ENCODE measurements at regions not wholly inside any gene's neighbourhood (a gene's known extent, or its start where the extent isn't known, plus 50 kb on each side); places are given as distances from the start of the nearest gene placed in this dataset.

DNA sequence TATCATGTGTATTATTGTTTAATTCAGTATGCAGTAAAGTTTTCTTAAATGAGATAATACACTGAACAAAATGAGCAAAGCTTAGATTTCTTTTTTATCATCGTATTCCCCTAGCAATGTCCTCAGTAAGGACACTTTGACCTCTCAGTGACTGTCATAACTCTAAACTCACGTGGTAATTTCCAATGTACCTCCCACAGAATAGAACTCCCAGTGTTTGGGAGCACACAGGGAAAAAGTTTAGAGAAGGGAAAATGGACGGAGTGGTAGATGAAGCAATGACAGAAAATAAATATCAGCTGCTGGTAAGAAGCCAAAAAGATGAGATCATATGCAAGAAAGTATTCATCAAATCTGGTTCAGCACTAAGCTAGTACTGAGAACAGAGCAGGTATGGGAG is 758.6 kb upstream of the KCND2 start:
- no peaks in the 10 kb centered on the region for H3K27me3 ChIP-seq
- no peak overlapping the region for H3K4me3 ChIP-seq (ENCODE audit: low read depth in 1 of 2, low read length in 1 of 2)
- H3K9me3 ChIP-seq: no peaks in the 10 kb centered on the region
- no peaks in the 10 kb centered on the region for H3K4me1 ChIP-seq (ENCODE audit: control insufficient read depth in 1 of 2, insufficient read depth in 1 of 2, low read depth in 1 of 2, low read length in 1 of 2)
- TF ChIP-seq, protein P1, sequence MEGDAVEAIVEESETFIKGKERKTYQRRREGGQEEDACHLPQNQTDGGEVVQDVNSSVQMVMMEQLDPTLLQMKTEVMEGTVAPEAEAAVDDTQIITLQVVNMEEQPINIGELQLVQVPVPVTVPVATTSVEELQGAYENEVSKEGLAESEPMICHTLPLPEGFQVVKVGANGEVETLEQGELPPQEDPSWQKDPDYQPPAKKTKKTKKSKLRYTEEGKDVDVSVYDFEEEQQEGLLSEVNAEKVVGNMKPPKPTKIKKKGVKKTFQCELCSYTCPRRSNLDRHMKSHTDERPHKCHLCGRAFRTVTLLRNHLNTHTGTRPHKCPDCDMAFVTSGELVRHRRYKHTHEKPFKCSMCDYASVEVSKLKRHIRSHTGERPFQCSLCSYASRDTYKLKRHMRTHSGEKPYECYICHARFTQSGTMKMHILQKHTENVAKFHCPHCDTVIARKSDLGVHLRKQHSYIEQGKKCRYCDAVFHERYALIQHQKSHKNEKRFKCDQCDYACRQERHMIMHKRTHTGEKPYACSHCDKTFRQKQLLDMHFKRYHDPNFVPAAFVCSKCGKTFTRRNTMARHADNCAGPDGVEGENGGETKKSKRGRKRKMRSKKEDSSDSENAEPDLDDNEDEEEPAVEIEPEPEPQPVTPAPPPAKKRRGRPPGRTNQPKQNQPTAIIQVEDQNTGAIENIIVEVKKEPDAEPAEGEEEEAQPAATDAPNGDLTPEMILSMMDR (IDR thresholded peaks at IDR 0.05): no peak
- H3K27ac ChIP-seq: no peak overlapping the region
- no peaks in the 10 kb centered on the region for H3K36me3 ChIP-seq

DNA sequence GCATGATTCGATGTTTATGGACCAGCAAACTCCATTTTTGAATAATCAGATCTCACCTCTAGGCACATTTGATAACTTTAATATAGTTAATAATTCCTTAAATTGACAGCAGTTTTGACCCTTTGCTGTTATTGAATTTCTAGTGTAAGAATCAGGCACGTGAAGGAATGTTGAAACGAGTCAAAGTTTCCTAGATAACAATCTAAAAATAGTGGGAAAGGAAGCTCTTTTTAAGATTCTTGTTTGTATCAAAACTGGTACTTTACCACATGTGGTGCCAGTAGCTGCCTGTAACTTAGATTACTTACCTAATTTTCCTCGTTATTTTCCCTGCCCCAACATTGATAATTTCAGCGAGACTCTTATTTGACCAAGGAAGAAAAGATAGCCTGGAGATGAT is 757.8 kb upstream of the KCND2 start:
- no peaks in the 10 kb centered on the region for H3K27me3 ChIP-seq
- no peak overlapping the region for H3K4me3 ChIP-seq (ENCODE audit: low read depth in 1 of 2, low read length in 1 of 2)
- H3K9me3 ChIP-seq: no peaks in the 10 kb centered on the region

GRCh38 chr7:119515962-119516361 is 757.0 kb upstream of the KCND2 start:
- H3K27me3 ChIP-seq: no peaks in the 10 kb centered on the region
- no peak overlapping the region for H3K27ac ChIP-seq
- no peaks in the 10 kb centered on the region for H3K36me3 ChIP-seq
- H3K4me1 ChIP-seq (ENCODE audit: control insufficient read depth in 1 of 2, insufficient read depth in 1 of 2, low read depth in 1 of 2, low read length in 1 of 2): no peaks in the 10 kb centered on the region
- H3K9me3 ChIP-seq: no peaks in the 10 kb centered on the region
- no peak overlapping the region for H3K4me3 ChIP-seq (ENCODE audit: low read depth in 1 of 2, low read length in 1 of 2)
- TF ChIP-seq, protein P1 (IDR thresholded peaks at IDR 0.05): no peak

More for the DNA sequence above, 757.8 kb upstream of the KCND2 start:
- no peaks in the 10 kb centered on the region for H3K4me1 ChIP-seq (ENCODE audit: control insufficient read depth in 1 of 2, insufficient read depth in 1 of 2, low read depth in 1 of 2, low read length in 1 of 2)
- H3K36me3 ChIP-seq: no peaks in the 10 kb centered on the region
- no peak overlapping the region for H3K27ac ChIP-seq
- TF ChIP-seq, protein P1 (IDR thresholded peaks at IDR 0.05): no peak

DNA sequence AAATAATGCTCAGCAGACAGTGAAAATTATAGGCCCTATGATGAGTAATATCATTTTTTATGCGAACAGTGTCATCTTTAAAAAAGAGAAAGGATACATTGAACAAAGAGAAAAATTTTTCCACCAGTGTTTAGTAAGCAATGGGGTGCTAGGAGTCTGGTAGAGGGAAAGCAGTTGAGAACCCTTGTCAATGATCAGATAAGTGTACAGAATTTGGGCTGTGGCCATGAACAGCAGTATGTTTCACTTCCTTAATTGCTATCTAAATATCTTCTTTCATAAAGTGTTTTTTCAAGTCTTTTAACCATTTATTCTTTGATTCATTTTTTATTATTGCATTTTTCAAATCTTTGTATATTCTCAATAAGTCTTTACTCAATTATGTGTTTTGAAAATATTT is 750.7 kb upstream of the KCND2 start:
- no peaks in the 10 kb centered on the region for H3K9me3 ChIP-seq

GRCh38 chr7:119522698-119523097 is 750.3 kb upstream of the KCND2 start:
- Histone ChIP-seq H3K27me3 (no peaks in the 10 kb centered on the region), H3K9me3 (no peaks in the 10 kb centered on the region), H3K4me1 (ENCODE audit: control insufficient read depth in 1 of 2, insufficient read depth in 1 of 2, low read depth in 1 of 2, low read length in 1 of 2) (no peaks in the 10 kb centered on the region), H3K4me3 (ENCODE audit: low read depth in 1 of 2, low read length in 1 of 2) (no peak overlapping the region), H3K36me3 (no peaks in the 10 kb centered on the region), H3K27ac (no peak overlapping the region)
- TF ChIP-seq, protein P1 (IDR thresholded peaks at IDR 0.05): no peak

More for the DNA sequence above, 750.7 kb upstream of the KCND2 start:
- no peak overlapping the region for H3K4me3 ChIP-seq (ENCODE audit: low read depth in 1 of 2, low read length in 1 of 2)
- TF ChIP-seq, protein P1 (IDR thresholded peaks at IDR 0.05): no peak
- no peaks in the 10 kb centered on the region for H3K36me3 ChIP-seq
- H3K27ac ChIP-seq: no peak overlapping the region
- H3K4me1 ChIP-seq (ENCODE audit: control insufficient read depth in 1 of 2, insufficient read depth in 1 of 2, low read depth in 1 of 2, low read length in 1 of 2): no peaks in the 10 kb centered on the region
- no peaks in the 10 kb centered on the region for H3K27me3 ChIP-seq

DNA sequence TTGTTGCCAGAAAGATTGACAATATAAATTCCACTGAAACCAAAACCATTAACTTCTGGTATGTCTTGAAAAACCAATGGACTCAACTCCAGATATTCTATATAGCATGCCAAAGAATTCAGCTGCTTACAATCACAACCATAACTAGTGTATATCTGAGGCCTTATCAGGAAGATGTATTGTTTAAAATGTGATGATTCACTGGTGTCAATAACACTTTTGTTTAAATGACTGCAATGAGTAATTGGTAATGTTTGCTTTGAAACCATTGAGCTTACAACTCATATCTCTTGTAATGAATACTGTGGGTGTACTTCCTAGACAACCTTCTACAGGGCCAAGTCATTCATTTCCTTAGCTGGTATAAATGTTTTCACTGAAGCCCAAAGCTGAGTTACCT is 727.9 kb upstream of the KCND2 start:
- no peaks in the 10 kb centered on the region for H3K36me3 ChIP-seq
- no peaks in the 10 kb centered on the region for H3K27me3 ChIP-seq
- H3K4me1 ChIP-seq (ENCODE audit: control insufficient read depth in 1 of 2, insufficient read depth in 1 of 2, low read depth in 1 of 2, low read length in 1 of 2): no peaks in the 10 kb centered on the region
- H3K27ac ChIP-seq: no peak overlapping the region
- H3K4me3 ChIP-seq (ENCODE audit: low read depth in 1 of 2, low read length in 1 of 2): no peak overlapping the region
- TF ChIP-seq, protein P1 (IDR thresholded peaks at IDR 0.05): no peak
- no peaks in the 10 kb centered on the region for H3K9me3 ChIP-seq

All from neutrophil (primary cell).